GM19438 (cell line): ENCODE measurements at regions not wholly inside any gene's neighbourhood (a gene's known extent, or its start where the extent isn't known, plus 50 kb on each side); places are given as distances from the start of the nearest gene placed in this dataset.
"Not testable (repeated sequence)": the region's sequence is repeated elsewhere in the genome, so short reads cannot be mapped to it uniquely, and the experiment has no call there.

Source experiments
- ATAC-seq: cut with Tn5 transposase; IDR thresholded peaks from one replicate; pipeline ENCODE4 v1.9.1; 2021; ENCODE audit warnings: low read depth; ENCODE audit not compliant: unreplicated experiment

DNA sequence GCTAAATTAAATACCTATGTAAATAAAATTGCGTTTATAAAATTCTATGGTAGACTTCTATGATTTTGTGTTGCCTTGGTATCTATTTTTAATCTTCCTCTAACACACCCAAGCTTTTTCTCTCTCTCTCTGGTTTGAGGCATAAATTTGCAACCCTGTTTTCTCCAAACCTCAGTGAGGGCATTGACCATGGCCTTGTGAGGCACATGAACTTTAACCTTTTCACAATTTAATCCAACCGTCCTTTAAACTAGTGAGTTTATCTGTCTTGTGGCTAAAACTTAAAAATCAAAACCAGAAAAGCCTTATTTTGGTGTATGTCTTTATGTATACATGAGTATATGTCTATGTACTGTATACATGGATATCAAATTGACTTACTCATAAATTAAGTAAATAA is 746.6 kb upstream of the B3GALT2 start:
- no peak for ATAC-seq

DNA sequence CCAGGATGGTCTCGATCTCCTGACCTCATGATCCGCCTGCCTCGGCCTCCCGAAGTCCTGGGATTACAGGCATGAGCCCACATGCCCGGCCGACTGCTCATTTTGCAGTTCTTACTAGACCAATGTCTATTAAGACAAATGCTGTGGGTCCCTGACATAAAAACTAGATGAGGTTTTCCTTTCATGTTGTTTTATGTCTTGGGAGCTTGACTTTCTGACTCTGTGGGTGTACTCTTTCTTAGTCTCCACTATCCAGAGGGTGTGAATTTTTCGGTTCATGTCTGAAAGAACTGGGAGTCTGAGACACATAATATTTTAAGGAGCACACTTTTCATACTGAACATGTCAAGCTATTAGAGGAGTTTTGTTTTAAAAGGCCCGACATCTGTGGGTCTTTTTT is 744.9 kb upstream of the B3GALT2 start:
- no peak for ATAC-seq

DNA sequence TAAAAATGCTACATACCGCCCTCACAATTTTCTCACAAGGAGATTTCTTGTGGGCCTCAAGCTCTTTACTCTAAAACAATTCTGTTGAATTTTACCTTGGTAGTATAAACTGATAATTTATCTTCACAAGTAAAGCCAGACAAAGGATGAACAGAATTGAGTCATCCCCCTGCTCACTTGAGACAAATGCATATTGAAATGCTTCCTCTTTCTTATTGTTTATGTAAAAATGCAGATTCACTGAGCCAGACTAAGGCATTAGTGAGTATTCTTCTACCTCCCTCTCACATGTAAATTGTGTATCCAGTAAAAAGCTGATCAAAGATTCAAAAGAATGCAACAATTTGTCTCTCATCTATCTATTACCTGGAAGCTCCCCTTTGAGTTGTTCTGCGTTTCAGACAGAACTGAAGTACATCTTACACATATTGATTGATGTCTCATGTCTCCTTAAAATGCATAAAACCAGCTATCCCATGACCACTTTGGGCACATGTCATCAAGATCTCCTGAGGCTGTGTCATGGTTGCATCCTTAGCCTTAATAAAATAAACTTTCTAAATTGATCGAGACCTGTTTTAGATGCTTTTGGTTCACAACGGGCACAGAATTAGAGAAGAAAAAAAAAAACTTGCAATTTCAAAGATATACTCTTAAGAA is 743.1 kb upstream of the B3GALT2 start:
- ATAC-seq: no peak

DNA sequence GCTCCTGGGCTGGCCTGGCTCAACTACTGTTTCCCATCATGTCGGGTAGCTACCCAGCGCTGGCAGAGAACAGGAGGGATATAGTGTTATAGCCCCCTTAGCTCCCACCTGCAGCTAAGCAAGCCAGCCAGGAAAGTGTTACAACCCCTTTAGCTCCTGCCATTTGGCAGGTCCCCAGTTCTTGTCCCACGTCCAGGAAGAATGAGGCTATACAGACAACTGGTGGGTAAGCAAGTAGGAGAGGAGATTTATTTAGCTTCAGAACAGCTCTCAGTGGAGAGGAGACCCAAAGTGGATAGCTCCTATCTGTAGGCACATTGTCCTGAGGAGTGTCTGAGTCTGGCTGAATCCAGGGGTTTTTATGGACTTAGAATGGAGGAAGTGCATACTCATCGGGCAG is 741.1 kb upstream of the B3GALT2 start:
- ATAC-seq: no peak

DNA sequence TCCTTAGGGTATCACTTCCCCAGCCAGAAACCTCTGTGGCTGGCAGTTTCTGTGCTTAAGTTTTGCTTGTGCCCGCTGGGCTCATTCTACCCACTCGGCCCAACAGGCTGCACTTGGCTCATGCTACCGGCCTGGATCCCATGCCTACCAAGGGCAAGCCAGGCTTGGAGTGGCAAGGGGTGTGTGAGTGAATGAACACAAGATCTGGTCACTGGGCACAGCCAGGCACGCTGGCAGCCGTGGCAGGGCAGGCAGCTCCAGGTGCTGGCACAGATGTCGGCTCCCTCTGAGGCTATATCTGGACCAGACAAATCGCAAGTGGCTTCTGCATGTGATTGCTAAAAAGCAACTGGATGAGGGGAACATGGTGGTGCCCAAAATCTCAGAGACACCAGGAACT is 740.5 kb upstream of the B3GALT2 start:
- no peak for ATAC-seq

DNA sequence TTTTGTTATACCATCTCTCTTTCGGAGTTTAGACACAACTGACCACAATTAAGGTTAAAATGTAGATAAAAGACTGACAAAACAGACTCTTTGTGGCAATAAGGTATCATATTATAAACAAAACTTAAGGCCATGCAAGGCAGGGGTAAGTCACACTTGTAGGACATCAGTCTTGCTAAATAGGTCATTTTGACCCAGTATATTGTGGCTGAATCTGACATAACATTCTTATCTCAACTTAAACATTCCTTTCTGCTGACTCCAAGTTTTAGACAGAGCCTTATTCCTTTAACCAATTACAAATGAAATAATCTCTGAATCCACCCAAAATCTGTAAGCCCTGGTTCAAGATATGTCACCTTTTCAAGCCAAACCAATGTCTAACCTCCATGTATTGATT is 733.4 kb upstream of the B3GALT2 start:
- no peak for ATAC-seq

DNA sequence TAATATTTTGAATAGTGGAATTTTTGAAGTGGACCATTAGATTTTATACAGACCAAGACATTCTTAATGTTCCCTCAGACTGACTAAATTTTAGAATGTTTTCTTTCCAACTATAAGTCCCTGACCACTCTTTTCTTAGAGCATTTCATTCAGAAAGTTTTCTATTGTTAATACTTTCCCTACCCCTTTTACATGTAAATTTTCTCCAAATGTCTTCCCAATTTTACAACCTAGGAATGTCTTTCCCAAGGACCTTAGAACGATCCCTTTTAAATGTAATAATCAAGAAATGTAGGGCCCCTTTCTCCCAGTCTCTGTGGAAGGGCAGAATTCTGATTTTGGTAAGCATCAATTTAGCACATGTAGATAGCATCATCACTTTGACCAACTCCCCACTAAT is 730.0 kb upstream of the B3GALT2 start:
- ATAC-seq: no peak

DNA sequence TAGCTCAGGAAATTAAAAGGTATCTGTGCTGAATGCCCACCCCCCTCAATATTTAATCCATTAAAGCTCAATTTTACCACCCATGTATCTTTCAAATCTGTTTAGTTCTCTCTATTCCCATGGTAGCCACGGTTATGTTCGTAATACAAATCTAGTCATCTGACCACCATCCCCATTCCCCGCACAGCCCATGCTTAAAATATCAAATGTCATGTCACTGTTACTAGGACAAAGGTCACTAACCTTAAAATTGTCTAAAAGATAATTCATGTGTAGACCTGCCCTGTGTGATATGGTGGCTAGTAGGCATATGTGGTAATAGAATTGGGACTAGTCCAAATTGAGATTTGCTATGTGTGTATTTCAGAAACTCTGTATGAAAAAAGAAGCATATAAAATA is 728.5 kb upstream of the B3GALT2 start:
- ATAC-seq: no peak

DNA sequence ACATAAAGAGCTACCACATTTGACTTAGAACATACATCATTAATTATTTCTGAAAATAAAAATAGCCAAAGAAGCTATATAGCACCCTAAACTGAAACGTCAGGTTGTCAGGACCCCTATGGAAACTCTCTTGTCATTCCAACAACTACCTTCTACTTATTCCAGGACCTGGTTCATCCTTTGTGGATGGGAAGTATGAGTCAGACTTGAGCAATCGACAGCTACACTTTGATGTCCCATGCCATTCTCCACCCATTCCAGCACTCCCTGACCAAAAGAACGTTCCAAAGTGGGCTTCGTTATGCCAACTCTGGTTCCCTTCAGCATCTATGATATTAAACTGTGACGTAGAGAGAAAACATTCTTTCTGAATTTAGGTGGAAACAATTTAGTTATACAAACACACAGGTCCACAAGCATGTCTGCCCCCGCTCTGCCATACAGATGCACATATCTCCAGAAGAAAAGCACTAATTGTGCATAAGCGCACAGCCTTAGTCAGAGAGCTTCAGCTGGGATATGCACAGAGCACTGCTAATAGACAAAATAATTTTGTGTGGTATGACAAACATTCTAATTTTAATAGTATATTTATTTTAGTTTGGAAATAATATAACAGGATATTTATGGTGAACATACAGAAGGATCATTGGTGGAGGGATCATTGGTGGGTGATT is 723.1 kb upstream of the B3GALT2 start:
- ATAC-seq: no peak

DNA sequence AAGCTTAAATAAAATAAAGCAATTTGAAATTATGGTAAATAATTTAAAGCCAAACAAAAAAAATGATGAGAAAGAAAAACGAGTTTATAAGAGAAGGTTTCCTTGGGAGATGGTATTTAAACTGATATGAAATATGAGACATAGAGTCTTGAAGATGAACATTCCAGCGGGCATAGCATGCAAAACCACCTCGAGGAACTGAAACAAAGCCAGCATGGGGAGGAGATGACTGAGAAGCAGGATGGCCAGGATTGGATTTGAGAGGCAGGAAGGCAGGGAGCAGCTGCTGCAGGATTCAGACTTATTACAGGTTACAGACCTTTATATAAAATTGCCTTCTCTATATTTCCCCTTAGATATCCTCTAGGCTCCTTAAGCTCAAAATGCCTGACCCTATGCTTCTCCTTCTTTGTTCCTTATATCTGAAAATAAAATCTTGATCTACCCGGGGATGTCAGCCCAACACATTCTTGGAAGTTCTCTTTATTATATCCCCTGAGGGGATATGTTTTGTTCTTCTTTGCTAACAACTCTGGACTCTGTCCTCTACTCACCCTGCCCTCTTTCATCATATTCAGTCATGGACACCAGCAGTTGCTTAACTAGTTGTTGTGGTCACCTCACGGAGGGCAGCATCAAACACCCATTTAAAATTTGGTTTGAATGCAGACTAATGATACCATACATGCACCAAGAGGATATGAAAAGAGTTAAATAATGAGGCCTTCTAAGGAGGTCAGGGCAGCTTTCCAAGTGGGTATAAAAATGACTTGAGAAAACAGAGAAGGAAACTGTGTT is 719.1 kb upstream of the B3GALT2 start:
- no peak for ATAC-seq

DNA sequence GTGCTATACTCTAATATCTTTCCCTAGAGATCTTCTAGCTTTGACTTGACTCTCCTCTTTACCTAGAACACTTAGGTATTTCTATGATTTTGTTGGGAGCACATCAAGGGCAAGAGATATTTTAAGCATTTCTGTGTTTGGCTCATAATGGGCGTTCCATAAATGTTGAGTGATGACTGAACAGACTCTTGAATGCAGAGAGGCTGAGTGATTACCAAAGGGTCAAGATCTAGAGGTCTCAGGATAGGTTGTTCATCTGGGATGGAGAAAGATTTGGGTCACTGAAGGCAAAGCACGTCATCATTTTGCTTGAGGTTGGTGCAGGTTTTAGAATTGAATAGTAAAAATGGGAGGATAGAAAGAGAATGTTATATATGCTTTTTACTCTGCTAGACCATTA is 705.4 kb upstream of the B3GALT2 start:
- no peak for ATAC-seq

DNA sequence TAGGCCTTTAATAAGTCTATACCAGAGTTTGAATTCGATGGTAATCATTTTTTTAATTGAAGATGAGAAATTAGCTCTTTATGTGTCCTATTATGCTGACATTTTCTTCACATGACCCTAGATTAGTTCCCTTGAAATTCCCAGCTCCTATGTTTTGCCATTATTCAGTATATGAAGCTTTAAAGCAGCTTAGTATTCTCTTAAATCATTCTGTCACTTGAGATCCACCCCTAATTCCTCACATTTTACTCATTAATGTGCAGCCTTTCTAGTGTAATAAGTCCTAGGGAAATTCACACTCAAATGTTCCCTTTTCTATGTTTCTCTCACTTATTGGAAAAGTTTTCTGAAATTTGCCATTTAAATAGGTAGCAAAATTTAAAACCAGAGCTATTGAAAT is 704.5 kb upstream of the B3GALT2 start:
- no peak for ATAC-seq

DNA sequence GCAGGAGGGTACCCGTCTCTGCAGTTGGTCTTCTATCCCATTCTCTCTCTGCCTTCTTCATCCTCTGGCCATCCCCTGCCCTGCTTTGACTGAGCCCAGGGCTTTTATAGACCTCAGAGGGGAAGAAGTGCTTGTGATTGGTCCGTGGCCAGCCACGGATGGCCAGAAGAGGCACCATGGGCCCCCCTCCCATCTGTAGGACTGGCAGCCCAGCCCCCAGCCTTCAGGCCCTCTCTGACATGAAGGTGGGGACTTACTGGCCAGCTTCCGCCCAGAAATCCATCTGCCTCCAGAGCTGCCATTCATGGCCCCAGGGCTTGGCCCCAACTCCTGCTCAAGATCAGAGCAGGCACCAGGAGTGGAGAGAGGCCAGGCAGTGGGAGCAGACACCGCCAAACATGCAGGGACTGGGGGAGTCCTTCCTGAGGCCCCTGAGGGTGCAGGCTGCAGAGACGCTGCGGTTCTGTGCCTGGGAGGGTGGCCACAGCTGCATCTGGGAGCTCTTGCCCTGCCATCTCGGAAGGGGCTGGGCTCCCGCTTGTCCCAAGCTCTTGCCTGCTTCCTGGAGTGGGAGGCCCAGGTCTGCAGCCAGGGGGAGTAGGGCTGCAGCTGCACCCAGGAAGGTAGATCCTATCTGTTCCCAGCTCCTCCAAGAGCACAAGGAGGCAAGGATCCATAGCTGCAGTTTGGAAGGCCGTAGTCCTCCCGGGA is 698.6 kb upstream of the B3GALT2 start:
- no peak for ATAC-seq

DNA sequence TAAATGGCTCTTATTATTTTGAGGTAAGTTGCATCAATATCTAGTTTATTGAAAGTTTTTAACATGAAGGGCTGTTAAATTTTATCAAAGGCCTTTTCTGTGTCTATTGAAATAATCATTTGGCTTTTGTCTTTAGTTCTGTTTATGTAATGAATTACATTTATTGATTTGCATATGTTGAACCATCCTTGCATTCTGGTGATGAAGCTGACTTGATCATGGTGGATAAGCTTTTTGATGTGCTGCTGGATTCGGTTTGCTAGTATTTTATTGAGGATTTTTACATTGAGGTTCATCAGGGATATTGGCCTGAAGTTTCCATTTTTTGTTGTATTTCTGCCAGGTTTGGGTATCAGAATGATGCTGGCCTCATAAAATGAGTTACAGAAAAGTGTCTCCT is 691.5 kb upstream of the B3GALT2 start:
- not testable (repeated sequence) for ATAC-seq

DNA sequence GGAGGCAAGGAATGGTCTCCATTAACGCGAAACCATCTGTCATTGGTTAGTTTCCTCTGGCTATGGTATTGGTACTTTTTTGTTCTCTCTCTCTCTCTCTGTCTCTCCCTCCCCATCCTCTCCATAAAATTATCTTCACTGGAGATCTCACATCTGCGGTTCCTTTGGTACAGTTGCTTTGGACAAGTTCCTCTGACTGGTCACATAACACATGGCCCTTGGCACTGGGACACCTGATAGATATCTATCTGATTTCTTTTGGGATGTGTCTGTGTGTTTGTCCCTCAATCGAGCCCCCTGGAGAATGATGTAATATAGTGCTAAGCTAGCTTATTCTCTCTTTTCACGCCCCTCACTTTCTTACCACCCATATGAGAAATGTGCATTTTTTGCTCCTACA is 682.0 kb upstream of the B3GALT2 start:
- no peak for ATAC-seq

DNA sequence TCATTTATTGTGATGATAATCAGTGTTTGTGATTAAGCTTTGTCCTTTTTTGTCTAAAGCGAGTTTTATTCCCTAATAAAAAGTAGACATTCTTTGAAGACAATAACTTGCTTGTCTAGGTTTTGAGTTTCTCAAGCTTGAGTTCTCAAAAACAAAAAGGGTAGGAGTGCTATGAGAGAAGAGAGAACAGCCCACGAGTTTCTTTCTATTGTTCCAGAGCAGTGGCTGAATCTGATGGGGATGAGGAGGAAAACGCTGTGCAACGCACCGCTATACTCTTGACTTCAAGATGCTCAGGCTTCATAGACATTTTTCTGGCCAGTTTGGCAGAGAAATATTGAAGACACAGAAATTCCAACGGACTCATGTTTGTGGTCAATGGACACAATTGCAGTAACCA is 669.8 kb upstream of the B3GALT2 start:
- no peak for ATAC-seq

DNA sequence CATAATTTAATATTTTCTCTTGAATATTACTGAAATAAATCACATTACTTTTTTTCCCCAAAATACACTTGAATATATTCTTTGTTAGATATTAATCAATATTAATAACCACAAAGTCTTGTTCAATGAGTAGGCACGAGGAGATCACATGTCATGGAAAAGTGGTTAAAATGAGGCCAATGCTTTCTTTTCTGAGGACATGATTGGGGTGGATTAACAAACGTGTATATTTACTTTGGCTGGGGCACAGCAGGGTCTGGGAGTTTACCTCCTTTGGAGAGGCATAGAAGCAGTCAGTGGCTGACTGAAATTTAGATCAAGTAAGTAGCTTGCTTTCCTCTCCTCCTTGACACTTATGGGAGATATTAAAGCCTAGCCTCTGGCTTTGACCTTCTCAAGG is 664.3 kb upstream of the B3GALT2 start:
- ATAC-seq: no peak

DNA sequence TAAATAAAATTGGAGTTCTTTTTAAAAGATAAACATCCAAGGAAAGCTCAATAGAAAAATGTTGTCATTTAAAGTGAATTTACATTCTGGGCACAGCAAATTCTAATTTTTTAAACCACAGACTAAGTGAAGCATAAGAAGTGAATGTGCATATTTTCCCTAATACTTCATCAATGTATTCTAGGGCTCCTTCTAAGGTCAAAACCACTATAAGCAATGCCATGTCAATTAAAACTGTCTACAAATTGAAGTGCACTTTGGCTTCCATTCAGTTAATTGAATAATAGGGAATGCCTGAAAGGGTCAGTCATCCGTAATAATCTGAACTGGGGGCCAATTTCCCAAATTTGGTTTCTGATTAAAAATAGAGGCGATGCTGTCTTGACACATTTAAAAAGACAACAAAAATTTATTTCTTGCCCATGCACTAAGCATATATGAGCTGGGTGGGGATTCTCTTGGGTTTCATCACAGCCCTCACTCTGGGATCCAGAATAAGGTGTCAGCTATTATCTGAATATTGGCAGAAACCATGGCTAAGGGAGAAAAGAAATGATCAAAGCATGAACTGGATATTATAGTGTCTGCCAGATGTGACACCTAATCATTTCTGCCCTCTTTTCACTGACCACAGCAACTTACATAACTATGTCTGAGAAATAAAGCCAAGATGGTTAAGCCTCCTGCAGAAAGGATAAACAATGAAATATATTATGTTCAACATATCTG is 660.6 kb upstream of the B3GALT2 start:
- ATAC-seq: no peak

DNA sequence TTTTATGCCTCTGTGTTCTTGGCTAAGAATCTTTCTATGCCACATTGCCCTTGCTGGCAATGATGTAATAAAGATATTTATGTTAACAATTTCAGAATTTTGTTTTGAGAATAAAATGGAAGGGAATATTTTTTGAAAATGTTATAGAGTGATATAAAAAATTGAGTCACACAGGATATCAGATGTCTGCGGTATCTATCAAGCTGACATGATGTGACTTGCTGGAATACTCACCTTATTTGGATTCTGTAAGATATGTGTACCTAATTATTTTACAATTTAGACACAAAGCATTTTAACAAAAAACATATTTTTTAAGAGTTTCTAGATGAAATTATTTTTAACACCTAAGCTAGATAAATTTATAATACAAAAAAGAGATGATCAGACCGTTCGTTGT is 660.0 kb upstream of the B3GALT2 start:
- no peak for ATAC-seq

DNA sequence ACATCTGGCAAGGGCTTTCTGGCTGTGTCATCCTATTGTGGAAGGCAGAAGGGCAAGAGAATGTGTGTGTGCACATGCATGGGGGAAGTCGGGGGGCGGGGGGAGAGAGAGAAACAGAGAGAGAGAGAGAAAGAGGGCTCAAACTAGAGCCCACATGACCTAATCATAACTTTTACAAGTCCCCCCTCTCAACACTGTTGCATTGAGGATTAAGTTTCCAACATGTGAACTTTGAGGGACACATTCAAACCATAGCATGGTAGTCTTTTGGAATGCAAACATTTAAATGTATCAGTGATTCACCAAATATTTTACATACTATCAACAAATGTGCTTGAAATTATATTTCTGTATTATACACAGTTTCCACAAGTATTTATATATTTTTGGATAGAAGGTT is 655.4 kb upstream of the B3GALT2 start:
- ATAC-seq: no peak

DNA sequence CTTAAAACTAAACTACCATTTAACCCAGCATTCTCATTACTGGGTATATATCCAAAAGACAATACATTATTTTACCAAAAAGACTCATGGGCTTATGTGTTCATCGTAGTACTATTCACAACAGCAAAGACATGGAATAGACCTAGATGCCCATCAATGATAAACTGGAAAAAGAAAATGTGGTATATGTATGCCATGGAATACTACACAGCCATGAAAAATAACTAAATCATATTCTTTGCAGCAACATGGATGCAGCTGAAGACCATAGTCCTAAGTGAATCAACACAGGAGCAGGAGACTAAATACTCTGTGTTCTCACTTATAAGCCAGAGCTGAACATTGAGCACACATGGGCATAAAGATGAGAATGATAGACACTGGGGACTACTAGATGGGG is 645.1 kb upstream of the B3GALT2 start:
- no peak for ATAC-seq
